T47D (cell line): ENCODE measurements at regions not wholly inside any gene's neighbourhood (a gene's known extent, or its start where the extent isn't known, plus 50 kb on each side); places are given as distances from the start of the nearest gene placed in this dataset.

Experiments used
- DNase-seq, 2 experiments: peaks; one replicate each; pipeline versions ENCODE4 v3.0.0 to v3.0.0-alpha.2; 2011 to 2012; ENCODE audit warnings: low read depth in 1 of 2, low spot score in 1 of 2
- JUND ChIP-seq: IDR thresholded peaks from 2 replicates; pipeline ENCODE4 v1.6.1; 2012; ENCODE audit warnings: low read depth
- in situ Hi-C: cut with HindIII; loops from 2 replicates; pipeline ENCODE4 v1.10.0; 2016; ENCODE audit warnings: low sequenced_read_pairs, low pct_unique_long_range_greater_than_20kb

DNA sequence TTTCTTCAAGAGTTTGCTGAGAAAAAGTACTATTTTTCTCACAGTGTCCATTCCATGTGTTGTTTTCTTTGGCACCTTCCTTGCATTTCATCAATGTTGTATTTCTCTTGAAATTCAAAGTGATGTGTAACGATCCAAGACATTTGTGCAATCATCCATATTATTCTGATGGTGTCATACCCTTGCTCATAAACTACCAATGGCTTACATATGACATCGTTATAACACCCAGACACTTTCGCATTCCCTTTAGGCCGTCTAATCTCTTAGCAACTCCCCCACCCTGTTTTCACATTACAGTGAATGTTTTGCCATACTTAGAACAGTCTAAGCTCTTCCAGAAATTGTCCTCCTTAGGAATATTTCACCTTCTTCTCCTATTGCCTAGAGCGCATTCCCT is 1779.0 kb downstream of the PCDH7 start:
- no peak for DNase-seq
- TF ChIP-seq JUND = no peak
- in situ Hi-C loops = no loop called here

DNA sequence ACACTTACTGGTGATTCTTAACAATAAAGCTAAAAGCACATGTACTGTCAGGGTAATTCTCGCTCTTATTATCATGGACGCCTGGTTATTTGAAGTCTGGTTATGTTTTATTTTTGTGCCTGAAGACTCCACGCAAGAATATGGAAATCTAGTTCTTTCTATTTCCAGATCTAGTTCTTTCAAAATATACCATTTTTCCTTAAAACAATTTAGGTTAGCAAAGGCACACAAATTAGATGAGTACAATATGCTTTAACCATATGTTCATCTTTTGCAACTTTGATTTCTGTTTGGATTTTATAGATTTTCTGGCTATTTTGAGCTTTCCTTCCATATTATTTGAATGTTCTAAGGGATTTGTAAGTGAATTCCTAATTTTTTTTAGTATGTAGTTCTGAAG is 1783.1 kb downstream of the PCDH7 start:
- in situ Hi-C loops = no loop called here
- DNase-seq = no peak
- no peak for TF ChIP-seq JUND

GRCh38 chr4:32506067-32506466 is 1785.9 kb downstream of the PCDH7 start:
- in situ Hi-C loops = no loop called here
- TF ChIP-seq JUND = no peak
- no peak for DNase-seq

GRCh38 chr4:32519060-32519459 is 1798.9 kb downstream of the PCDH7 start:
- in situ Hi-C loops = no loop called here
- TF ChIP-seq JUND = no peak
- DNase-seq = peak in 1 of 2 experiments; percentile 1

DNA sequence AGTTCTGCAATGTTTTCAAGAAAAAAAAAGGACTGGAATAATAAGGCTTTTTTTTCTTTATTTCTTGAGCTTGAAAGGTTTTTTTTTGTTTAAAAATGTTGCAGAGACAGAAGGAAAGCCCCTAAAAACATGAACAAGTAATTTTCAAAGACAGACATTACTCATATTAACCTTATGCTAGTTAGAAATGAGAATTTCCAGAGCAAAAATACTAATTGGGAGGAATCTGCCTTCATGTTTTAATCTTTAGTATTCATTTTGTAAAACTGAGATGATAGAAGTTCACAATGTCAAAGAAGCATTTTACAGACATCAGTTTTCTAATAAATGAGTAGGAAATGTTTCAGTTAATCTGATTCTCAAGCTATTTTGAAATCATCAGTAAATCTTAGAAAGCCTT is 1805.3 kb downstream of the PCDH7 start:
- TF ChIP-seq JUND = no peak
- in situ Hi-C loops = no loop called here
- DNase-seq = no peak

- DNase-seq = no peak
- no peak for TF ChIP-seq JUND
These were observed 1824.7 kb downstream of the PCDH7 start for GRCh38 chr4:32544846-32545245.

DNA sequence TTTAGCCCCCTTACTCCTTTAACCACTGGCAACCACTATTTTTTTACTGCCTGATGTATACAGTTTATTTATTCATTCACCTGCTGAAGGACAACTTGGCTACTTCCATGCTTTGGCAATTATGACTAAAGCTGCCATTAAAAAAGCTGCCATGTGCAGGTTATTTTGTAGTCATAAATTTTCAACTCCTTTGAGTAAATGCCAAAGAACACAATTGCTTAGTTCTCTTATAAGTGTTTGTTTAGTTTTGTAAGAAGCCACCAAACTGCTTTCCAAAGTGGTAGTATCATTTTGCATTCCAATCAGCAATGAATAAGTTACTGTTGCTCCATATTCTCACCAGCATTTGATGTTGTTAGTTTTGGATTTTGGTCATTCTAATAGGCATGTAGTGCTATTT is 1831.8 kb downstream of the PCDH7 start:
- peak in 1 of 2 experiments; percentile 1 for DNase-seq
- in situ Hi-C loops = no loop called here
- no peak for TF ChIP-seq JUND

More at GRCh38 chr4:32544846-32545245, 1824.7 kb downstream of the PCDH7 start:
- in situ Hi-C loops = no loop called here

DNA sequence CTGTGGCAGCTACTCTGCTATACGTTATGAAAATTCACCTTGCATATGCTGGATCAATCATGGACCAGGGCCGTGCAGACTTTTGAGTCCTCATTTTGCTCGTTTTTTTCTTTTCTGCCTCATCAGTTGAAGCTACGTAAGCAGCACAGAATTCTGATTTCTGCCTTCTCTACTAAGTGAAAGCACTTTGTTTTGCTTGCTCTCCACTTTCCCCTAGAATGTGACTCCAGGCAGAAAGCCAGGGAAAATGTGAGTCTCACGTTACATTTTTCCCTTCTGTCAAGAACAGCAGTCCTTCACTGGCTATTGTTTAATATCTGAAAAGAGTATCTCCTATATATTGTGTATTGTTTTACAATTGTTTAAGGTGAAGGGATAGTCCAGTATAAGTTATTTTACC is 1840.1 kb downstream of the PCDH7 start:
- DNase-seq = peak in 1 of 2 experiments; percentile 6
- in situ Hi-C loops = no loop called here
- no peak for TF ChIP-seq JUND

DNA sequence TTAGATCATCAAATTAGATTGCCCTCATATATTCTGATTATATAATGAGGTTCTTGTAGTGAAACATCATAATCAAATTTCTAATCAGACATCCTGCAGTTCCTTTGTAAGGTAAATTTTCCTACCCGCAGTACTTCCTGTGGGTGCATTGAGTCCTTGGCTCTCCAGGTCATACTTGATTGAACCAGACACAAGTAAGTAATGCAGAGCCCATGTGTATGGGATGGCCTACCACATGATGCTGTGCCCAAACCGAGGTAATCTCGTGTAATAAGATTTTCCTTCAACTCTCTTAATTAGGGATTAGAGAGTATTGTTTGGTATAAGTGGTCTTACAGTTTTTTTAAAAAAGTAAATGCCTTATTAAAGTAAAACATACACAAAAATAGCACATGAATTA is 1841.8 kb downstream of the PCDH7 start:
- in situ Hi-C loops = no loop called here
- TF ChIP-seq JUND = no peak
- DNase-seq = no peak

DNA sequence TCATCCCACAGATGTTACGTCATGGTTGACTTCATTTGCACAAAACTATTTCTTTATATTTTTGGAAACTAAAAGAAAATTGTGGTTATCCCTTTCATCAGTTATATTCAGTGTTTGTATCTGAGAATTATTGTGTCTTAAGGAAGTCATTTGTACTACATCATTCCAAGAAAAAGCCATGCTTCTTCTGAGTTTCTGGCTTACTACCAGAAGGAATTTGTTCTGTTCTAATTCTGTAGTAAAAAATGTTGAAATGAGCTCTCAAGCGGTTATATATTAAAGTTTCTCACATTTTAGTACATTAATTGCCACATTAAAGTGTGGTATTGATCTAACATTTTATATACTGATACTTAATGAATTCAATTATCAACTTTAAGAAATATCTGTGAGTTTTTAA is 1844.5 kb downstream of the PCDH7 start:
- DNase-seq = no peak
- in situ Hi-C loops = no loop called here
- TF ChIP-seq JUND = no peak

DNA sequence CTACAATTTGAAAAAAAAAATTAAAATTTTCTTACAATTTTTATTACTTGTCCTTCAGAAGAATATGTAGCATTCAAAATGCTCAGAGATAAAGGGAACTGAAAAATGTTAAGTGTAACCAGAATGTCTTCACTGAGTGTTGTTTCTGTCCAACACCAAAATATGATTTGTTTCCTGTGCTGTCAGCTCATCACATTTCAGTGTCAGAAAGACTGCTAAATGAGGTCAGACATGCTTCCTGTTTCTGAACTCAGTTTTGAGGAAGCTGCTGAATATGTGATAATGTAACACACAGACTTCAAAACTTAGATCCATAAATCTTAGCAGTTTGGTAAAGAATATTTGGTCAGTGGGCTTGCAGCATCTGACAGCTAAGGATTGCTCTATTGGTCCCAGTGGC is 1849.7 kb downstream of the PCDH7 start:
- TF ChIP-seq JUND = no peak

DNA sequence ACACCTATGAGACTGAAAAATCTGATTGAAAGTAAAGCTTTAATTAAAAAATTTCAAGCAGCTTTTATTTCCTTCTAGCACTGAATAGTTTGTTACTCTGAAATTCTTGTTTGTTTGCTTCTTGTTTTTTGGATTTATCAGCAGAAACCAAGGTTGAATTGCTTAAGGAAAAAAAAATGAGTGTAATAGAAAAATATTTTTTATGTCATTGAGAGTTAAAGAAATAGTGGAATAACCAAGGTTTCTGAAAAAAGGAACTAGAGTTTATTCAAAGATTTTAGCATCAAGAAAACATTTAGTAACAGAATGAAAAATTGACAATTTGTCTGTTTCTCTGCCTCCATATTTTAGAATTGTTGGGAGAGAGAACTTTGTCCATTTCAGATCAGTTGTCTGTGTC is 1852.2 kb downstream of the PCDH7 start:
- TF ChIP-seq JUND = no peak
- no peak for DNase-seq
- in situ Hi-C loops = no loop called here

More for the DNA sequence above, 1849.7 kb downstream of the PCDH7 start:
- no peak for DNase-seq
- in situ Hi-C loops = no loop called here

DNA sequence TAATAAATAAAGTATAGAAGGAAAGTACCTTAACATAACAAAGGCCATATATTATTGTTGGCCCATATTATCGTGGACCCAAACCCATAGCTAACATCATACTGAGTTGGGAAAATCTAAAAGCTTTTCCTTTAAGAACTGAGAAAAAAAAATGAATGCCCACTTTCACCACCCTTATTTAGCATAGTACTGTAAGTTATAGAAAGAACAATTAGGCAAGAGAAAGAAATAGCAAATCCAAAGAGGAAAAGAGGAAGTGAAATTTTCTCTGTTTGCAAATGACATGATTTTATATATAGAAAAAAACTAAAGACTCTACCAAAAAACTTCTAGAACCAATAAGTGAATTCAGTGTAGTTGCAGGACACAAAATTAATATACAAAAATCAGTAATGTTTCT is 1854.6 kb downstream of the PCDH7 start:
- in situ Hi-C loops = no loop called here

DNA sequence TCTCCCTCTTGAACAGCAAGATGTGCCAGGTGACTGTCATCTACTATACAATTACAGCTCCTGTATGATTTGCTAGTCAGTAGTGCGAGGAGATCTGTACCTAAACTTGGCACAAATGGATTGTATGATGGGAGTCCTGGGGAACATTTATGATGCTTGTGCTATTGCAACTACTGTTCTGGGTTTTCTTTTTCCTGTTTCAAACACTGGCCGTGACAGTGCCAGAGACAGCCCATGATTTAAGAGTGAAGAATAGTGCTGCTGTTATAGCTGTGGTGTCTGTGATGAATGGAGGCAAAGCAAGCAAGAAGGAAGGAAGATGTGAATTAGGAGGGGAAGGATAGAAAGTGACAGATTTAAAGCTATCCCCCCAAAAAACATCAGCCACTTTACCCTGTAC is 1868.9 kb downstream of the PCDH7 start:
- no peak for TF ChIP-seq JUND
- DNase-seq = no peak
- in situ Hi-C loops = no loop called here

More for the DNA sequence above, 1854.6 kb downstream of the PCDH7 start:
- DNase-seq = no peak
- no peak for TF ChIP-seq JUND
